ENCODE measurements at regions not wholly inside any gene's neighbourhood (a gene's known extent, or its start where the extent isn't known, plus 50 kb on each side); places are given as distances from the start of the nearest gene placed in this dataset.
"Not testable (repeated sequence)": the region's sequence is repeated elsewhere in the genome, so short reads cannot be mapped to it uniquely, and the experiment has no call there.

GRCh38 chr12:124378926-124379325 is 84.0 kb downstream of the RFLNA start:
- no peak for TF ChIP-seq CTCF (IDR thresholded peaks at IDR 0.05; ENCODE audit: borderline replicate concordance, insufficient read depth, low read depth, low read length)

GRCh38 chr12:124377981-124378509 is 83.2 kb downstream of the RFLNA start:
- no peak for TF ChIP-seq CTCF (IDR thresholded peaks at IDR 0.05; ENCODE audit: borderline replicate concordance, insufficient read depth, low read depth, low read length)

More at GRCh38 chr12:124378926-124379325, 84.0 kb downstream of the RFLNA start:
- no peak overlapping the region for H3K4me3 ChIP-seq (ENCODE audit: low read depth, low read length)

GRCh38 chr12:124376435-124376834 is 81.5 kb downstream of the RFLNA start:
- no peak for TF ChIP-seq CTCF (IDR thresholded peaks at IDR 0.05; ENCODE audit: borderline replicate concordance, insufficient read depth, low read depth, low read length)
- H3K4me3 ChIP-seq (ENCODE audit: low read depth, low read length), result no peak overlapping the region

More at GRCh38 chr12:124377981-124378509, 83.2 kb downstream of the RFLNA start:
- no peak overlapping the region for H3K4me3 ChIP-seq (ENCODE audit: low read depth, low read length)

- H3K4me3 ChIP-seq (ENCODE audit: low read depth, low read length), result no peak overlapping the region
- TF ChIP-seq CTCF (IDR thresholded peaks at IDR 0.05; ENCODE audit: borderline replicate concordance, insufficient read depth, low read depth, low read length), result no peak
These were observed 80.9 kb downstream of the RFLNA start for GRCh38 chr12:124375789-124376175.

GRCh38 chr12:124375141-124375788 is 80.4 kb downstream of the RFLNA start:
- H3K4me3 ChIP-seq (ENCODE audit: low read depth, low read length), result no peak overlapping the region
- no peak for TF ChIP-seq CTCF (IDR thresholded peaks at IDR 0.05; ENCODE audit: borderline replicate concordance, insufficient read depth, low read depth, low read length)

GRCh38 chr12:124374567-124374966 is 79.7 kb downstream of the RFLNA start:
- TF ChIP-seq CTCF (IDR thresholded peaks at IDR 0.05; ENCODE audit: borderline replicate concordance, insufficient read depth, low read depth, low read length), result no peak
- no peak overlapping the region for H3K4me3 ChIP-seq (ENCODE audit: low read depth, low read length)

- H3K4me3 ChIP-seq (ENCODE audit: low read depth, low read length), result no peak overlapping the region
- no peak for TF ChIP-seq CTCF (IDR thresholded peaks at IDR 0.05; ENCODE audit: borderline replicate concordance, insufficient read depth, low read depth, low read length)
These were observed 79.3 kb downstream of the RFLNA start for GRCh38 chr12:124374147-124374546.

GRCh38 chr12:124373701-124374100 is 78.8 kb downstream of the RFLNA start:
- not testable (repeated sequence) for H3K4me3 ChIP-seq (ENCODE audit: low read depth, low read length)

Measured in GM12875 (cell line).